Coronary artery (tissue), 2 donors: ENCODE measurements at regions not wholly inside any gene's neighbourhood (a gene's known extent, or its start where the extent isn't known, plus 50 kb on each side); places are given as distances from the start of the nearest gene placed in this dataset.

Experiments
- DNase-seq: peaks from one replicate; pipeline ENCODE4 v3.0.0-alpha.2; 2017; ENCODE audit warnings: low spot score
- H3K27ac ChIP-seq, 2 donors: fragments of 200-600 bp; sonication (generic); one replicate each; pipeline ENCODE4 v1.5.1; 2016 to 2019
- H3K4me3 ChIP-seq: fragments of 200-600 bp; sonication (generic); 2 replicates; pipeline ENCODE4 v1.5.1; 2016; ENCODE audit warnings: mild to moderate bottlenecking, moderate library complexity
- TF ChIP-seq, protein P1 (sequence below): fragments of 200-600 bp; sonication (generic); IDR thresholded peaks from one replicate; pipeline ENCODE4 v1.5.1; 2019; ENCODE audit warnings: antibody characterized with exemption

DNA sequence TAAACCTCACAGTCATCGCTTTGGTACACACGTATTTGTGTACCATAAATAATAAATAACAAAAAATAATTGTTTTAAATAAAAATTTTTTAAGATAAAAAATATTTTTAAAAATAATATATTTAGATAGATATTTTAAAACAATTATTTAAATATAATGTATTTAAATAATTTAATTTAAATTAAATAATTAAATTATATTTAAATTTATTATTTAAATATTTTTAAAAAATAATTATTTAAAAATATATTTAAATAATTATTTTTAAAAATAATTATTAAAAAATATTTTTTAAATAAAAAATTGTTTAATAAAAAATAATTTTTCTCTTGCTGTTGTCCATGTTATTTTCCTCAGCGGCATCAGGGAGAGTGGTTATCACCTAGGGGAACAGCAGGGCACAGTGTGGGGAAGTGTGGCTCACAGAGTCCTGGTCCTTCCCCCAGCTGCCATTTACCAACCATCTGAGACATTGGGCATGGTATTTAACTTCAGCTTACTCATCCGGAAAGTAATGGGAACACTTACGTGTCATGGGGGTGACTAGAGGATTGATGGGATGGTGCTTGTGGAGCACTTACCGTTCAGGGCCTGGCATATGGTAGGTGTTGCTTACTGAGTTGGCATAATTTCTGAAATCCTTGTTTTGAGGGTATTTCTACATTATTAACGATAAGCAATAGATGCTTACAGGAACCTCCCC is 92.9 kb upstream of the TSPAN2 start:
- no peak for DNase-seq
- Histone ChIP-seq H3K27ac (no peak overlapping the region), H3K4me3 (no peak overlapping the region)
- TF ChIP-seq, protein P1, sequence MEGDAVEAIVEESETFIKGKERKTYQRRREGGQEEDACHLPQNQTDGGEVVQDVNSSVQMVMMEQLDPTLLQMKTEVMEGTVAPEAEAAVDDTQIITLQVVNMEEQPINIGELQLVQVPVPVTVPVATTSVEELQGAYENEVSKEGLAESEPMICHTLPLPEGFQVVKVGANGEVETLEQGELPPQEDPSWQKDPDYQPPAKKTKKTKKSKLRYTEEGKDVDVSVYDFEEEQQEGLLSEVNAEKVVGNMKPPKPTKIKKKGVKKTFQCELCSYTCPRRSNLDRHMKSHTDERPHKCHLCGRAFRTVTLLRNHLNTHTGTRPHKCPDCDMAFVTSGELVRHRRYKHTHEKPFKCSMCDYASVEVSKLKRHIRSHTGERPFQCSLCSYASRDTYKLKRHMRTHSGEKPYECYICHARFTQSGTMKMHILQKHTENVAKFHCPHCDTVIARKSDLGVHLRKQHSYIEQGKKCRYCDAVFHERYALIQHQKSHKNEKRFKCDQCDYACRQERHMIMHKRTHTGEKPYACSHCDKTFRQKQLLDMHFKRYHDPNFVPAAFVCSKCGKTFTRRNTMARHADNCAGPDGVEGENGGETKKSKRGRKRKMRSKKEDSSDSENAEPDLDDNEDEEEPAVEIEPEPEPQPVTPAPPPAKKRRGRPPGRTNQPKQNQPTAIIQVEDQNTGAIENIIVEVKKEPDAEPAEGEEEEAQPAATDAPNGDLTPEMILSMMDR, result no peak

DNA sequence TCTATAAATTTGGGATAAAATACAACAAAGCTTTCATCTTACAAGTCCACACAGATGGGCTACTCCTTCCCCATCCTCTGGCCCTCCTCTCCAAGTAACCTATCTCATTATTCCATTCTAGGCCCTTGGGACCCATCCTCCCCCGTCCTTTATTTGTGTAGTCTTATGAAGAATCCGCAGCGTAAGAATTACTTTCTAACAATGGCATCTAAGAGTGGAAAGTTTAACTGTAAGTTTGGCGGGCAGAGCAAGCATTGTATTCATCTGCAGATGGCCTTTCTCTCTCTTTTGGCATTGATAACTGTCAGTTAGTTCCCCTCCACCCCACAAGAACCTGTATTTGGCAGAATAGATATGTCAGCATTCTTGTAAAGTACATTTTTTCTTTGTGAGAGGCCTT is 91.9 kb upstream of the TSPAN2 start:
- Histone ChIP-seq H3K27ac (no peak overlapping the region), H3K4me3 (no peak overlapping the region)
- TF ChIP-seq, protein P1, result no peak
- no peak for DNase-seq

DNA sequence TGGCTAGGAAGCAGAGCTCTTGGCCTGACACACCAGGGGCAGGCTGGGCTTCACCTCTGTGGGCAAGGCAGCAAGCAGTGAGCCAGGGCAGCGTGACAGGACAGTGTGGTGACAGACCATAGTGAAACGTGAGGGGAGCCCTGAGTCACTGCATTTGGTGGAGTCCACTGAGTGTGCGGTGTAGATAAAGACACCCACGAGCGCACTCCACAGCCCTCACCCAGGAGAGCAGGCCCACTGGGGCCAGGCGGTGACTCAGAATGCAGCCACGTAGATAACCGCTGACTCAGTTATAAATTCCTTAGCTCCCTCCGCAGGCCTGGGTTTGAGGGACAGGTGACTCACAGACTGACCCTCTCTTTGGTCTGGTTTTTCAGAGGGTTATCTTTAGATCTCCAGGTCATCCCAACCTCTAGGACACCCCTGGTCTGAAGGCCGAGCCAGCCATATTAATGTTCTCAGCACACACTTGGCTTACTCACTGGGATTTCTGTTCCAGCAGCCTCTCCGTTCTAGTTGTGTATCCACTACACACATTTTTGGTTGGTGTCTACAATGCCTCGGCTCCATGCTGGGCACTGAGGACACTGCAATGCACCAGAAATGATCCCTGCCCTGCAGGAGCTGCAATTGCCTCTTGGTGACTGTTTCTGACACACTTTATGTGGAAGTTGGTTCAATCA is 90.2 kb upstream of the TSPAN2 start:
- TF ChIP-seq, protein P1, result no peak
- DNase-seq, result no peak
- no peak overlapping the region for H3K27ac ChIP-seq
- no peak overlapping the region for H3K4me3 ChIP-seq

DNA sequence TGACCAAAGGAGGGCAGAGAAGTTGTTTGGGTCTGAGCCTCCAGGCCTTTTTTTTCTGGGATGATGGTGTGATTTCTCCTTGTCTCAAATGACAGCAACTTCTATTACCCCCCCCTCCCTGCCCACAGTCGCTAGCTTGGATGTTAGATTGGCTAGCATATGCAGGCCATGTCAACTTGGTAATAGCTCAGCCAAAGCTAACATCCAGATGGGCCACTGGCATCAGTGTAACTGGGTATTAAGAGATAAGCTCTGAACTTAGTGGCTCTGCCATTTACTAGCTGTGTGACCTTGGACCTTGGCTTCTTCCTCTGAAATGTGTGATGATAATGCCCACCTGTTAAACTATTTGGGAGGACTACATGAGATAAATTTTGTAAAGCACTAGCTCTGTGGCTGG is 86.9 kb upstream of the TSPAN2 start:
- DNase-seq, result no peak
- H3K4me3 ChIP-seq, result no peak overlapping the region
- no peak overlapping the region for H3K27ac ChIP-seq
- TF ChIP-seq, protein P1, result no peak

DNA sequence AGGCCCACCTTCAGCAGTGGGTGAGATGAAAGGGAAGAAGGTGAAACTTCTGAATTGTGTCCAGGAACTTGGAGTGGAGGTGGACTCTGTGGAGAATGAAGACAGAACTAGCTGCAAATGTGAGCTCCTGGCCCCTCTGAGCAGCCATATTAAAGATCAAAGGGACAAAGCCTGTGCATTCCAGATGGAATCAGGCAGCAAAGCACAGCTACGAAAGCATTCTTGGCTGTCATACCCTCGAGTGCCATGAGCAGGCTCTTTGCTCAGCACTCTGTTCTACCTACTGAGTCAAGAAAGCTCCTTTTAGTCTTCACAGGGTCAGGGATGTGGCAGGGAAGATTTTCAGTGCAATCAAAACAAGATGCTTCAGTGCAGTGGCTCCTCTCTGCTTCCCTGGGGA is 86.3 kb upstream of the TSPAN2 start:
- Histone ChIP-seq H3K27ac (no peak overlapping the region), H3K4me3 (no peak overlapping the region)
- TF ChIP-seq, protein P1, result no peak
- DNase-seq, result no peak

DNA sequence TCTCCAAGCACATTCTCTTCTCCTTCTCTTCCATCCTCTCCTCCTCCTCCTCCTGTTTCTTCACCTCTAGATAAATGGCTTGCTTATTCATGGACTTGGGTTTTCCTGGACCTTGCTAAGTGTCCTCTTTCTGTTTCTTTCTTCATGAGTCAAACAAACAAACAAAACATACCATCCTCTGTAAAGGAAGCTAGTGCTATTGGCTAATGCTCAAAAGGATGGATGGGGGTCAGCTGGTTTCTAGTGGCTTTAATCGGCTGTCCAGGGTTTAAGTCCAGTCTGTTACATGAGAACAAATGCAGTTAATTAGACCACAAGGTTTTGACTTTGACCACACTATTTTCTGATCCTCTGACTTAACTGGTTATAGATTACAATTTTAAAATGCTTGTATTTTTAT is 83.8 kb upstream of the TSPAN2 start:
- no peak overlapping the region for H3K27ac ChIP-seq
- H3K4me3 ChIP-seq, result no peak overlapping the region
- no peak for DNase-seq
- TF ChIP-seq, protein P1, result no peak

DNA sequence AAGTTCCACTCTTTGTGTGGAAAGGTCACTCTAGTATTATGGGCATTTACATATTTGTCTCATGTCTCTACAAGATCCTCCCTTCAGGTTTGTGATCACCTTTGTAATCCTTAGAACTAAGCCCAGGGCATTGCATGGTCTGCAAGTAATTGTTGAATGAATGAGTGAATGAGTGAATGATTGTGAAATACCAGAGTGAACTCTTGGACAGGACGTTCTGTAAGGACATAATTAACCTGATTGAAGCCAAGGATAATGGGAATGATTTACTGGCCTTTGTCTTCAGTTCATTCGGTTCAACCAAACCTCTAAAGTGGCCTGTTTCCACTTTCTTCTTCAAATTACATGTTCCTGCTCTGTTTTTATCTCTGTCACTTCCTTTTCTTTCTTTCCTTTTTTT is 83.0 kb upstream of the TSPAN2 start:
- TF ChIP-seq, protein P1, result no peak

More for the DNA sequence above, 83.0 kb upstream of the TSPAN2 start:
- no peak overlapping the region for H3K4me3 ChIP-seq
- no peak for DNase-seq
- H3K27ac ChIP-seq, result no peak overlapping the region
